ENCODE measurements at regions not wholly inside any gene's neighbourhood (a gene's known extent, or its start where the extent isn't known, plus 50 kb on each side); places are given as distances from the start of the nearest gene placed in this dataset.

- H3K4me3 ChIP-seq (ENCODE audit: low read length): no peak overlapping the region
- H3K27ac ChIP-seq (ENCODE audit: low read depth, low read length): no peak overlapping the region
- no peaks in the 10 kb centered on the region for H3K4me1 ChIP-seq (ENCODE audit: control insufficient read depth, insufficient read depth, low read length)
- H3K36me3 ChIP-seq (ENCODE audit: control insufficient read depth, insufficient read depth, low read length): no peaks in the 10 kb centered on the region
- no peak overlapping the region for H3K9ac ChIP-seq (ENCODE audit: low read length)
- H3K27me3 ChIP-seq (ENCODE audit: control insufficient read depth, insufficient read depth, low read length): no peaks in the 10 kb centered on the region
Observed at GRCh38 chr3:145951441-145951840, 209.5 kb downstream of the PLOD2 start.

DNA sequence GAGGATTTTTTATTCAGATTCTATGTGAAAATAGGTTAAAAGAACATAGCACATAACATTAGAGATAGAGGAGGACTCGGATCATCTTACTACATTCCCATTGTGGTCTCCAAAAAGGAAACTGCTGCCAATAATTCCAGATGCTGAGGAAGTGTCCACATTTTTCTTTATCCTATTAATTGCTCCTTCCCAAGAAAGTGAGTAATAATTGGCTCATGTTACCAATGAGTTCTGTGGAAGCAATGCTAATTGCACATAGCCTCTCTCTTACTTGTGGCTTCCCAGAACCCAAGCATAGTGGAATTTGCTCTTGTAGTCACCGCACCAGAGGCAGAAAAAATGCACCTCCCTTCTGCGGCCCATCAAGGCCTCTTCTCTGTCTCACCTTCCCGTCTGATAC lies 208.4 kb downstream of the PLOD2 start:
- H3K27me3 ChIP-seq (ENCODE audit: control insufficient read depth, insufficient read depth, low read length): no peaks in the 10 kb centered on the region
- no peaks in the 10 kb centered on the region for H3K4me1 ChIP-seq (ENCODE audit: control insufficient read depth, insufficient read depth, low read length)
- no peak overlapping the region for H3K4me3 ChIP-seq (ENCODE audit: low read length)
- H3K9ac ChIP-seq (ENCODE audit: low read length): no peak overlapping the region
- H3K36me3 ChIP-seq (ENCODE audit: control insufficient read depth, insufficient read depth, low read length): no peaks in the 10 kb centered on the region
- H3K27ac ChIP-seq (ENCODE audit: low read depth, low read length): no peak overlapping the region

DNA sequence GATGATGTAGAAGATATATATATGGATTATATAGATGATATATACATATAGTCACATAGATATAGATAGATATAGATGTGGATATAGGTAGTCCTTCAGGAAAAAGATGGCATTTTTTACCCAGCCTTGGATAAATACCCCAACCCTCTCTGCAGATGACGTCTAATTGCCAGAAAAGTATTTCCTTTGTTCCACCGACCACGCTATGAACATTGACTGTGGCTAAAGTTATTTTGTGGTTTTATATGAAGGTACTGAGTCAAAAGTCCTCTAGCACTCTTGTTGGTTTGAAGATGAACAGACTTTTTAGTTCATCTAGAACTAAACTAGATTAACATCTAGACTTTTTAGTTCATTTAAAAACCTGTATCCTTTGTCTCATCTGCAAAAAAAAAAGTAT lies 207.7 kb downstream of the PLOD2 start:
- Histone ChIP-seq H3K4me1 (ENCODE audit: control insufficient read depth, insufficient read depth, low read length) (no peaks in the 10 kb centered on the region), H3K36me3 (ENCODE audit: control insufficient read depth, insufficient read depth, low read length) (no peaks in the 10 kb centered on the region), H3K27me3 (ENCODE audit: control insufficient read depth, insufficient read depth, low read length) (no peaks in the 10 kb centered on the region), H3K27ac (ENCODE audit: low read depth, low read length) (no peak overlapping the region), H3K4me3 (ENCODE audit: low read length) (no peak overlapping the region), H3K9ac (ENCODE audit: low read length) (no peak overlapping the region)

DNA sequence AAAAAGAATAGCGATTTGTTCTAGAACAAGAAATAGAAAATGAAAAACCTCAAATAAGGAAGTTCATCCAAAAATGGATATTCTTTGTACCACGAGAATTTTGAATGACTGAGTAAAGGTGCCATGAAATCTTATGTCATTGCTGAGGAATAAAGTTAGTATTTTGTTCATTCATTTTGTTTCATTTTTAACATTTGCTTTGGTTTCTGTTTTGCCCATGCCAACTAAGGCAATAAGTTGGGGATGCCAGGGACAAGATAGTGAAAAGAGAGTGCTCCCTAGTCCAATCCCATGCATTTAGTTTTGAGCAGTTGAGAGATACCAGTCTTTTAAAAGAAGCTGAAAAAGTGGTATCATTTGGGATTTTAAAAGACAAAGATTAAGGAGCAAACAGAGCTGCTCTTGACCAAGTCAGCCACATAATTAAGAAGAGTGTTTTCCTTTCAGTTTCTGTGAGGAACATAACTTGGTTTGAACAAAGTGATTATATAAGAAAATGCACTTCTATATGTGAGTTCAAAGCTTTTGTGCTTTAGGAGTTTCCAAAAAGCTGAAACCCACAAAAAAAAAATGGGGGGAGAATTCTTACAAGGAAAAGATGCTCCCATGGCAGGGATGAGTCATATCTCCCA lies 201.4 kb downstream of the PLOD2 start:
- Histone ChIP-seq H3K9ac (ENCODE audit: low read length) (no peak overlapping the region), H3K4me3 (ENCODE audit: low read length) (no peak overlapping the region), H3K4me1 (ENCODE audit: control insufficient read depth, insufficient read depth, low read length) (no peaks in the 10 kb centered on the region), H3K36me3 (ENCODE audit: control insufficient read depth, insufficient read depth, low read length) (no peaks in the 10 kb centered on the region), H3K27ac (ENCODE audit: low read depth, low read length) (no peak overlapping the region), H3K27me3 (ENCODE audit: control insufficient read depth, insufficient read depth, low read length) (no peaks in the 10 kb centered on the region)

GRCh38 chr3:145963111-145963510 lies 197.9 kb downstream of the PLOD2 start:
- Histone ChIP-seq H3K36me3 (ENCODE audit: control insufficient read depth, insufficient read depth, low read length) (no peaks in the 10 kb centered on the region), H3K4me1 (ENCODE audit: control insufficient read depth, insufficient read depth, low read length) (no peaks in the 10 kb centered on the region), H3K27me3 (ENCODE audit: control insufficient read depth, insufficient read depth, low read length) (no peaks in the 10 kb centered on the region), H3K27ac (ENCODE audit: low read depth, low read length) (no peak overlapping the region), H3K4me3 (ENCODE audit: low read length) (no peak overlapping the region), H3K9ac (ENCODE audit: low read length) (no peak overlapping the region)

DNA sequence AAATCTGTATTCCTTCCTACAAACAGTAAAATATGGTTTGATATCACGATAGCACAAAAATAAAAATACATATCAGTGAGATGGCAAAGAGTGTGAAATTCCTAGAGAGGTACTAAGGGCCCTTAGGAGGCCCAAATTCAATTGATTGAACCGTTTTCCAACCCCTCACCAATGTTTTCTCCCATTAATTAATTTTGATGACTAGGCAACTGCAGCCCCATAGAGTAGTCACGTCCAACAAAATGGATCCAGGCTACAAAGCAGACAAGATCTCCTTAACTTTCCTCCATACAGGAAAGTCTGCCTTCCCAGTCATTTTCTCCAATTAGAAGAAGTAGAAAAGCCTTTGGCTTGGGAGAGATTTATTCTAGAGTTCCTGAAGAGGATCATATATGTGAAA lies 193.9 kb downstream of the PLOD2 start:
- Histone ChIP-seq H3K36me3 (ENCODE audit: control insufficient read depth, insufficient read depth, low read length) (no peaks in the 10 kb centered on the region), H3K4me1 (ENCODE audit: control insufficient read depth, insufficient read depth, low read length) (no peaks in the 10 kb centered on the region), H3K27ac (ENCODE audit: low read depth, low read length) (no peak overlapping the region), H3K27me3 (ENCODE audit: control insufficient read depth, insufficient read depth, low read length) (no peaks in the 10 kb centered on the region), H3K4me3 (ENCODE audit: low read length) (no peak overlapping the region), H3K9ac (ENCODE audit: low read length) (no peak overlapping the region)

DNA sequence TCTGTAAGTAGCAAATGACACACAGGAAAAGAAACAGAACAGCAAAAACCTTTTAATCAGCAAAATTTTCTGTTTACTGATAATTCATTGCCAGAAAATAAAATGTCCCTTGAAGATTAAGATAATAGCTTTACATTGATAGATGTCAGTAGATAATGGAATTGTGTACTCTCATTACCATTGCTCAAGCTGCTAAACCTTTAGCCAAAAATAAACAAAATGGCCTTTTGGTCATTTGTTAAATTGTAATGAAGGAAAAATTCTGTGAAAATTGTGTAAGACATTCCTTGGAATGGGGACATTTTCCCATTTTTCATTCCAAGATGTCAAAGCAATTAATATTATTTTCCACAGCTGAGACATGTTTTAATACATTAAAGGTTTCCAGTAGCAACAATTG lies 189.8 kb downstream of the PLOD2 start:
- Histone ChIP-seq H3K27ac (ENCODE audit: low read depth, low read length) (no peak overlapping the region), H3K9ac (ENCODE audit: low read length) (no peak overlapping the region), H3K36me3 (ENCODE audit: control insufficient read depth, insufficient read depth, low read length) (no peaks in the 10 kb centered on the region), H3K27me3 (ENCODE audit: control insufficient read depth, insufficient read depth, low read length) (no peaks in the 10 kb centered on the region), H3K4me1 (ENCODE audit: control insufficient read depth, insufficient read depth, low read length) (no peaks in the 10 kb centered on the region), H3K4me3 (ENCODE audit: low read length) (no peak overlapping the region)

DNA sequence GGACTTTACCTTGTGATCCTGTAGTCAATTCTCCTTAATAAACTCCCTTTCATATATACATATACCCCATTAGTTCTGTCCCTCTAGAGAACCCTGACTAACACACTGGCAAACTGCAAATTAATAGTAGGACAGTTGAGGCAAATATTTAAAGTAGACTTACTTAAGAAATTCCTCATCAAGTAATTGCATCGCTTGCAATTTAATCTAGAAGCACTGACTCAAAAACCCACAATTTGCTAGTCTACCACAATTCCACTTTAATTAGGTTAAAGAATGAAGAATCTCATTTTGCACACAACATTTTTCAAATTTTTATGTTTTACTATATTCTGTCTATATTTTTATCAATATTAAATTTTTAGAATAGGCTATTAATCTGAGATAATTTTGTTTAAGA lies 188.1 kb downstream of the PLOD2 start:
- no peak overlapping the region for H3K27ac ChIP-seq (ENCODE audit: low read depth, low read length)
- no peaks in the 10 kb centered on the region for H3K36me3 ChIP-seq (ENCODE audit: control insufficient read depth, insufficient read depth, low read length)
- H3K4me3 ChIP-seq (ENCODE audit: low read length): no peak overlapping the region
- H3K4me1 ChIP-seq (ENCODE audit: control insufficient read depth, insufficient read depth, low read length): no peaks in the 10 kb centered on the region
- no peak overlapping the region for H3K9ac ChIP-seq (ENCODE audit: low read length)
- no peaks in the 10 kb centered on the region for H3K27me3 ChIP-seq (ENCODE audit: control insufficient read depth, insufficient read depth, low read length)

DNA sequence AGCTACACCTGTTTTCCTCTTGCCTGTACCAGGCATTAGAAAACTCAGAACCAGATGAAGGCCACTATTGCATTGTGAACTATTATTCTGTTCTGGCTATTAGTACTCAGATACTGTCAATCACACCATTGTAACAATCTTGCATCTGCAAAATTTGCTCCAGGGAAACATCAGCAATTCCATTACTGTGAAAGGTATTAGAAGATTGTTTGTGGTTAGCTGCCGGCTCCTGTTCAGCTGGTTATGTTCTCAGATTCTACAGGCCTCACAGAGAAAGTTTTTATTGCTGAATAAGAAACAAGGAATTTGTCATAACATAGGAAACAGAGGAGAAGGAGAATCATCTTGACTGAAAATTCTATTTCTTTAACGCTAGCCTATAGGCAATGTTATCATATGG lies 179.9 kb downstream of the PLOD2 start:
- no peak overlapping the region for H3K9ac ChIP-seq (ENCODE audit: low read length)
- no peaks in the 10 kb centered on the region for H3K4me1 ChIP-seq (ENCODE audit: control insufficient read depth, insufficient read depth, low read length)
- H3K4me3 ChIP-seq (ENCODE audit: low read length): no peak overlapping the region
- H3K36me3 ChIP-seq (ENCODE audit: control insufficient read depth, insufficient read depth, low read length): no peaks in the 10 kb centered on the region
- no peak overlapping the region for H3K27ac ChIP-seq (ENCODE audit: low read depth, low read length)
- H3K27me3 ChIP-seq (ENCODE audit: control insufficient read depth, insufficient read depth, low read length): no peaks in the 10 kb centered on the region

DNA sequence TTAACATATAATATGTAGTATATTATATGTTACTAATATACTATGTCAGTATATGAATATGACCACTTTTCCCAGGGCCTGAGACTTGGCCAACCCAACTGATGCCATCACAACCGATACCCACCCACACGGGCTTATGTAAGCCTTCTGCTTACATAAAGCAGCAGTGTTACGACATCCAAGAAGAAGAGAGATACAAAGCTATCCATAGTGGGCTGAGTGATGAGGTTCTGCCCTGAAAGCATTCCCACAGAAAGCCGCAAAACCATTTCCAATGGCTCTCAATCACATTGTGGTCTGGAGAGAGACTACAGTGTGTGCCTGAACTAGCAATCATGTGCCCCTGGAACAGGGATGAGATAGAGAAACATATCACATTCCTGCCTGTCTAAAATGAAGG lies 177.9 kb downstream of the PLOD2 start:
- Histone ChIP-seq H3K9ac (ENCODE audit: low read length) (no peak overlapping the region), H3K27me3 (ENCODE audit: control insufficient read depth, insufficient read depth, low read length) (no peaks in the 10 kb centered on the region), H3K4me3 (ENCODE audit: low read length) (no peak overlapping the region), H3K4me1 (ENCODE audit: control insufficient read depth, insufficient read depth, low read length) (no peaks in the 10 kb centered on the region), H3K27ac (ENCODE audit: low read depth, low read length) (no peak overlapping the region), H3K36me3 (ENCODE audit: control insufficient read depth, insufficient read depth, low read length) (no peaks in the 10 kb centered on the region)
